ENCODE measurements at regions not wholly inside any gene's neighbourhood (a gene's known extent, or its start where the extent isn't known, plus 50 kb on each side); places are given as distances from the start of the nearest gene placed in this dataset.

DNA sequence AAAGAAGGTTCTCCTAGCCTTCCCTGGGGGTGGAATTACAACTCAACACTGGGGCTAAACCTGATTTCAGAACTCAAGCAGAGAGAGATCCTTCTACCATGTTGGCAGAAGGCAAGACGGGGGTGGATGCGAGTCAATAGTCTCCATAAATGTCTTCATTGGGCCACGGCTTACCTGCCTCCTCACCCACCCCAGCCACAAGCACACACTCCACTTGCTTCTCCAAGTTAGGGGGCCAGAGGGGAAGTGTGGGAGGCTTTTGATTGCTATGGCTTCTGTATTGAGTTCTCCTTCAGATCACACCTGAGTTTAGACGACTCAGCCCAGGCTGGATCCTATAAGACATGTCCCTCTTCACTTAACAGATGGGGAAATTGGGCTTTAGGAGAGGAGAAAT, 178.9 kb downstream of the UACA start:
- no peak for TF ChIP-seq EZH2phosphoT487 (IDR thresholded peaks at IDR 0.05; ENCODE audit: borderline replicate concordance, low read depth, low read length)
- TF ChIP-seq, protein P1, sequence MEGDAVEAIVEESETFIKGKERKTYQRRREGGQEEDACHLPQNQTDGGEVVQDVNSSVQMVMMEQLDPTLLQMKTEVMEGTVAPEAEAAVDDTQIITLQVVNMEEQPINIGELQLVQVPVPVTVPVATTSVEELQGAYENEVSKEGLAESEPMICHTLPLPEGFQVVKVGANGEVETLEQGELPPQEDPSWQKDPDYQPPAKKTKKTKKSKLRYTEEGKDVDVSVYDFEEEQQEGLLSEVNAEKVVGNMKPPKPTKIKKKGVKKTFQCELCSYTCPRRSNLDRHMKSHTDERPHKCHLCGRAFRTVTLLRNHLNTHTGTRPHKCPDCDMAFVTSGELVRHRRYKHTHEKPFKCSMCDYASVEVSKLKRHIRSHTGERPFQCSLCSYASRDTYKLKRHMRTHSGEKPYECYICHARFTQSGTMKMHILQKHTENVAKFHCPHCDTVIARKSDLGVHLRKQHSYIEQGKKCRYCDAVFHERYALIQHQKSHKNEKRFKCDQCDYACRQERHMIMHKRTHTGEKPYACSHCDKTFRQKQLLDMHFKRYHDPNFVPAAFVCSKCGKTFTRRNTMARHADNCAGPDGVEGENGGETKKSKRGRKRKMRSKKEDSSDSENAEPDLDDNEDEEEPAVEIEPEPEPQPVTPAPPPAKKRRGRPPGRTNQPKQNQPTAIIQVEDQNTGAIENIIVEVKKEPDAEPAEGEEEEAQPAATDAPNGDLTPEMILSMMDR (conservative IDR thresholded peaks at IDR 0.05; ENCODE audit: low read length) = no peak

Measured in OCI-LY7 (cell line).